ENCODE measurements at regions not wholly inside any gene's neighbourhood (a gene's known extent, or its start where the extent isn't known, plus 50 kb on each side); places are given as distances from the start of the nearest gene placed in this dataset.

DNA sequence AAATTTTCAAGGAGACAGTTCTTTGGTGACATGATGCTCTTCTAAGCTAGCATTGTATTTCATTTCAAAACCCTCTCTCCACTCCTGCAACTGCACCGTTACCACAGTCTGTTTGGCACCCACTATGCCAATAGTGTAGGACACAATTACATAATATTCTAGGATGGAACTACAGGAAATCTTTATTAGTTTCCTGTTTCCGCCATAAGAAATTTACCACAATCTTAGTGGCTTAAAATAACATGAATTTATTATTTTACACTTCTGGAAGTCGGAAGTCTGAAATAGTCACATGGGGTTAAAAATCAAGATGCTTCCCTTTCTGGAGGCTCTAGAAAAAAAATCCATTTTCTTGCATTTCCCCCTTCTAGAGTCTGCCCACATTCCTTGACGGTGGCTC, 733.1 kb downstream of the HDGFL1 start:
- DNase-seq (no peak), ATAC-seq (replicated peaks in 1 of 2) (no peak)
- Mint-ChIP-seq H3K4me1 (ENCODE audit: low read depth) (no peaks in the 10 kb centered on the region), H3K27ac (no peak overlapping the region), H3K4me3 (no peak overlapping the region), H3K36me3 (ENCODE audit: insufficient read depth in 2 of 2) (no peaks in the 10 kb centered on the region), H3K27me3 (ENCODE audit: low read depth) (no peaks in the 10 kb centered on the region), H3K9me3 (peaks cover 2 to 4% of the 10 kb centered on the region in 2 donors)

DNA sequence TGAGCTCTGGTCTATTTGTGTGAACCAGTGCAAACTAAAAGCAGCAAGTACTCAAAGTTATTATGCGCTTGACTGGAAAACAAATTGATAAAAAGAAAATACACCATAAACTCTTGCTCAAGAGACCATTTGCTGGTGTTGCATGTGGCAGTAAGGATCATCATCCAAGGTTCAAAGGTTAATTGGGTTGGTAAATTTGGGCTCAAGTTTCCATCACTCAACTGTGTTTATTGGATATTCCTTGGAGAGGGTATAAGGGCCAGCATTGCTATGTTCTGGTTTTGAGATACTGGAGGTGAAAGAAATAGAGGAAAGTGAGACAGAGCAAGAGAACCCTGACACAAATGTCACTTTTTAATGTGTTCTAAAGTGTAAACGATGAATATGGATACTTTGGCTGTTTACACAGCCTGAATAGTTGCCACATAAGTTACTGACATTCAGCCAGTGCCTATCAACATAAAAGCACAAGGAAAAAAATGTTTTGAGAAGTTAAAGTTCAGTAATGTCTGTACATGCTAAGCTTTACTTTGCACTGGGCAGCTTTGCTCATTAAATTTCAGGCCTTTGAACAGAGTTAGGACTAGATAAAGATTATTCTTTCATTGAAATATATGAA, 736.1 kb downstream of the HDGFL1 start:
- DNase-seq (no peak), ATAC-seq (replicated peaks in 1 of 2) (no peak)
- Mint-ChIP-seq H3K4me1 (ENCODE audit: low read depth) (no peaks in the 10 kb centered on the region), H3K9me3 (peaks cover 7 to 8% of the 10 kb centered on the region in 2 donors), H3K4me3 (no peak overlapping the region), H3K27ac (no peak overlapping the region), H3K36me3 (ENCODE audit: insufficient read depth in 2 of 2) (no peaks in the 10 kb centered on the region), H3K27me3 (ENCODE audit: low read depth) (no peaks in the 10 kb centered on the region)

DNA sequence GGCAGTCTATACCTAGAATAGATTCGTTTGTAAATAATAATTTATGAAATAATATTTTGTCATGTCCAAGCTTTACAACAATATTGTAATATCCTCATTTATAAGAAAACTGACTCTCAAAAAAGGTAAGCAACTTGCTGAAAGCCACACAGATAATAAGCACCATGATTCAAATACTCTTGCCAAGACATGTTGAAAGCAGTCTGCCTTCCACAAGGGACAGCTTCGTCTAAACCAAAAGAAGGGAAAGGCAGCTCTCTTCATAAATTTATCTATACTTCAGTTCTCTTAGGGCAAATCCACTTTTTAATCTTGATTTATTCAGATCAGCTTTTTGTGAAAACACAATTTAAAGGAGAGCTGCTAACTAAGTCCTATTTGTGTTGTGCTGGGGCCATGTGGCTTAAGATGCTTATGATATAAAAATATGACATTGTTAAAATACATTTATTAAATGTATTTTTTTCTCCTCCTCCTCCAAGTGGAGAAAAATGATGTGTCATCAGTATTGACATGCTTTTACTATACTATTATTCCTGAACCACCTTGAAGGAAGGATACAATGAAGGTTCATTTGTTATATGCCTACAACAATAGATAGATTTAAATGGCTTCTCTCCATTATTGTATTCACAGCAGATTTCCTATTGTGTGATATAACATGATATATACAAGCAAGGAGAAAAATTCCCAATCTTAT, 737.0 kb downstream of the HDGFL1 start:
- Mint-ChIP-seq H3K27ac (no peak overlapping the region), H3K36me3 (ENCODE audit: insufficient read depth in 2 of 2) (no peaks in the 10 kb centered on the region), H3K27me3 (ENCODE audit: low read depth) (no peaks in the 10 kb centered on the region), H3K4me1 (ENCODE audit: low read depth) (no peaks in the 10 kb centered on the region), H3K9me3 (peaks cover 8 to 9% of the 10 kb centered on the region in 2 donors), H3K4me3 (no peak overlapping the region)
- ATAC-seq (replicated peaks in 1 of 2) (no peak), DNase-seq (no peak)

DNA sequence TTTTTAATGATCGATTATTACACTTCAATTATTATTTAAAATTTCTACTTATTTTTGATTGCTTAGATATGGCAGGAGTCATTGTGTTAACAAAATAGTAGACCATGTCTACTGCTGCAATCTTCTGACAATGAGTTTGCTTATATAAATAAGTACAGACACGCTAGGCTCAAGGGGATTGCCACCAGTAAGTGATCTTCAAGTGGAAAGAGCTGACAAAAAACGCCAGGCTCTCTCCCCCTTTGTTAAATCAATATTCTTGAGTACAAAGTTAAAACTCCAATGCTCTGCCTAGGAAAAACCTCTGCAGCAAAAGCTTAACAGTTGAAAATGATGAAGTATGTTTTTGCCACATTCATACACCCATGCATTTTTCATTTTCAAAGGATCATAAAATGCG, 738.1 kb downstream of the HDGFL1 start:
- no peak for DNase-seq
- H3K9me3 Mint-ChIP-seq, result peaks cover 6 to 8% of the 10 kb centered on the region in 2 donors
- no peak for ATAC-seq (replicated peaks in 1 of 2)
- no peaks in the 10 kb centered on the region for H3K36me3 Mint-ChIP-seq (ENCODE audit: insufficient read depth in 2 of 2)
- H3K27me3 Mint-ChIP-seq (ENCODE audit: low read depth), result no peaks in the 10 kb centered on the region
- H3K4me1 Mint-ChIP-seq (ENCODE audit: low read depth), result no peaks in the 10 kb centered on the region
- no peak overlapping the region for H3K27ac Mint-ChIP-seq
- no peak overlapping the region for H3K4me3 Mint-ChIP-seq

DNA sequence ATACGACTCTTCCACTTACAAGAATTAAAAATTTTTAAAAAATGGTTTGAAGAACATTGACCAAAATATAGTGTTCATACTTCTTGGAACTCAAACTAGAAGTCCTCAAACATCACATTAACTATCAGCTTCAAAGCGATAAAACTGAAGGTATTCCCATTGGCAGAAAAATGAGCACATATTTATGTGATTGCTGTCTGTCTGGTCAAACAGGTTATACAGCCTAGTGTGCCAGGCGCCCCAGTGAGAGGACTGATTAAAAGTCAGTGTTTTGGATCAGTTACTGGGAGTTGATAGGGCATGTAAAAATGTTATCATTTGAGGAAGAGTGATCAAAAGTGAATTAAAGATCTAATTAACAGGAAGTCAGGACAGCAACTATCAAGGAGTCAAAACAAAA, 738.8 kb downstream of the HDGFL1 start:
- H3K27me3 Mint-ChIP-seq (ENCODE audit: low read depth), result no peaks in the 10 kb centered on the region
- H3K9me3 Mint-ChIP-seq, result peaks cover 6 to 8% of the 10 kb centered on the region in 2 donors
- ATAC-seq (replicated peaks in 1 of 2) (no peak), DNase-seq (no peak)
- no peaks in the 10 kb centered on the region for H3K4me1 Mint-ChIP-seq (ENCODE audit: low read depth)
- no peaks in the 10 kb centered on the region for H3K36me3 Mint-ChIP-seq (ENCODE audit: insufficient read depth in 2 of 2)
- no peak overlapping the region for H3K27ac Mint-ChIP-seq
- H3K4me3 Mint-ChIP-seq, result no peak overlapping the region

DNA sequence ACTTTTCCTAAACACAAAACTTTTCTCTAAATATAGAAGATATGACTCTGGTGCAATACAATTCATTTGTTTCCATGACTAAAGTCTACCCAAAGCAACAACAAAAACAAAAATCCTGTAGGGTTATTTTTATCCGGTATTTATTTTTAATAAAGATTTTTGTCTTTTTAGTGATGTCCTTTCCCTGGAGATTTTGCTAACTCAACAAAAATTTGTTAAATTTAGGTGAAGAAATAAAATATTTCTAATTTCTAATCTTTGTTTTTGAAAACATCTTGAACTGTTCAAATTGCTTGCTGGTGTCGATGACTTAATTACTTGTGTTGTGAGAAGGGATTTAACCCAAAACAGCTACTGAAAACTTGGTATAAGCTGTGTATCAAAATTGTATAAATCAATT, 741.8 kb downstream of the HDGFL1 start:
- Mint-ChIP-seq H3K27me3 (ENCODE audit: low read depth) (no peaks in the 10 kb centered on the region), H3K9me3 (peaks cover 6 to 10% of the 10 kb centered on the region in 2 donors), H3K4me1 (ENCODE audit: low read depth) (no peaks in the 10 kb centered on the region), H3K36me3 (ENCODE audit: insufficient read depth in 2 of 2) (no peaks in the 10 kb centered on the region), H3K27ac (no peak overlapping the region), H3K4me3 (no peak overlapping the region)
- ATAC-seq (replicated peaks in 1 of 2) (no peak), DNase-seq (no peak)

DNA sequence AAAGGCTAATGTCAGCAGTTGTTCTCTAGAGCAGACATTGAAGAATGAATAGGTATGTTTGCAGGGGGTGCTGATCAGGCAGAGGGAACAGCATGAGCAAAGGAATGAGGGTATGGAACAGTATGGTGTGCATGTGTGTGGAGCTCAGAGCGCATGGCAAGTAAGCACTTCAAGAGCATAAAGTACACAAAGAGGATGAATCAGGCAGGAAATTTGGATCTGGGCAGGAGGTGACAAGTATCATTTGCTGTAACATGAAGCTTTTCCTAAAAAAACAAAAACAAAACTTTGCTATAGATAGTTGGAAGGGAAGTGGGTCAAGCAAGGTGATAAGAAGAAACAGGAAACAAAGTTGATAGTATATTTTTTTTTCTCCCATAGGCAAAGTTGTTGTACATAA, 746.8 kb downstream of the HDGFL1 start:
- Mint-ChIP-seq H3K27me3 (ENCODE audit: low read depth) (no peaks in the 10 kb centered on the region), H3K36me3 (ENCODE audit: insufficient read depth in 2 of 2) (no peaks in the 10 kb centered on the region), H3K9me3 (peaks cover 0 to 6% of the 10 kb centered on the region in 2 donors), H3K4me3 (no peak overlapping the region), H3K4me1 (ENCODE audit: low read depth) (no peaks in the 10 kb centered on the region), H3K27ac (no peak overlapping the region)
- DNase-seq, result no peak
- no peak for ATAC-seq (replicated peaks in 1 of 2)

DNA sequence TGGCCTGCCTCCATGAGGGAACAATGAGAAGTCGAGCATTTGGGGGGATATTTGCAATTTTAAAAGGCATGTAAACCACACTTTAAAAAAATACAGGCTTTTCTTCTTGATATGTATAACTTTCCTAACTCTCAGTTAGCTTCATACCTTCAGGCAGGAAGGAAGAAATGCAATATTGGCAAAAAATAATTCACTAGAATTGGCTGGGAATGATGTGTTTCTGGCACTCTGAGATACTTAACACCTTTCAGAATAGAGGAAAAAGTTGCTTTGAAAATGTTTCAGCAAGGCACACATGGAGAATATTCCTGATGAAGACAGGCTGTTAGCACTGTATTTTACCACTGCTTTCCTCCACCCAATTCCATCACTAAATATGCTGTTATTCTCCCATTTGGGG, 747.6 kb downstream of the HDGFL1 start:
- Mint-ChIP-seq H3K4me1 (ENCODE audit: low read depth) (no peaks in the 10 kb centered on the region), H3K36me3 (ENCODE audit: insufficient read depth in 2 of 2) (no peaks in the 10 kb centered on the region), H3K27me3 (ENCODE audit: low read depth) (no peaks in the 10 kb centered on the region), H3K4me3 (no peak overlapping the region), H3K9me3 (peaks cover 0 to 7% of the 10 kb centered on the region in 2 donors), H3K27ac (no peak overlapping the region)
- ATAC-seq (replicated peaks in 1 of 2), result no peak
- no peak for DNase-seq

DNA sequence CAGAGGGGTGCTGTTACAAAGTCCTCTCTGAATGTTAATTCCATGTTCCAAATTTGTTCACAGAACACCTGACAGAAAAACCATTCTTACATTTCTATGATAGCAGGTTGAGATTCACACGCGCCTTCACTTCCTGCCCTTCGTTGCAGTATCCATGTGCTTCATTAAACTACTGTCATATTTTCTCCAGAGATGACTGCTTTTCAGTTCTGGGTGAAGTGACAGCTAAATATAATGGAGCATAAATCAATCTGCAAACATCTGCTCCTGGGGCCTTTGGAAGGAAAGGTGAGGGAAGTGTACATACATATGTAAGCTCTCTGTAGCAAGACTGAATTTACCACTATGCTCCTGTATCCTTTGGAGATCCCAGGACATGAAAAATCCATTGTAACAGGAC, 750.2 kb downstream of the HDGFL1 start:
- Mint-ChIP-seq H3K4me1 (ENCODE audit: low read depth) (no peaks in the 10 kb centered on the region), H3K9me3 (peaks cover 0 to 6% of the 10 kb centered on the region in 2 donors), H3K4me3 (no peak overlapping the region), H3K27ac (no peak overlapping the region), H3K27me3 (ENCODE audit: low read depth) (no peaks in the 10 kb centered on the region), H3K36me3 (ENCODE audit: insufficient read depth in 2 of 2) (no peaks in the 10 kb centered on the region)
- DNase-seq, result no peak
- ATAC-seq (replicated peaks in 1 of 2), result no peak

DNA sequence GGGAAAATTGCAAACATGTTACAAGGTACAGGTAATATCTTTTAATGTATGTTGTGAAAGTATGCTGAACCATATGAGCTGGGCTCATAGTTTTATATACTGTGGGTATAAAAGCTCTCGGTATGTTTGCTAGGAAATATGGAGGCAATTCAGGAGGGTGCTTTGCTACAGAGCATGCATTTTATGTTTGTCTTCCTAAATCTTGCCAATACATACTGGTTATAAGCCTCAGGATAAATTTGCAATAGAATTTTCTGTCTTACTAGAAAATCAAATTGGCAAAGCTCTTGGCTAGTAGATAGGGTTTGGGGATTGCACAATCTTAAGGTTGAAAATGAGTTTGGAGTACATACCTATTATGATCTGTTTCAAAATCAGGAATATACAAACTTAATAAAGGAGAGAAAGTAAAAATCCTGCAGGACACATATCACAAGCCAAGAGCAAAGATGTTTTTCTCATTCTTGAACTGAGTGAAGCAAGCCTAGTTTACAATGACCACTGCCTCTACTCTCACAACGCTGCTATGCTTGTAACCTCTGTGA, 751.2 kb downstream of the HDGFL1 start:
- DNase-seq (no peak), ATAC-seq (replicated peaks in 1 of 2) (no peak)
- Mint-ChIP-seq H3K4me1 (ENCODE audit: low read depth) (no peaks in the 10 kb centered on the region), H3K27me3 (ENCODE audit: low read depth) (no peaks in the 10 kb centered on the region), H3K27ac (no peak overlapping the region), H3K9me3 (peaks cover 0 to 6% of the 10 kb centered on the region in 2 donors), H3K4me3 (no peak overlapping the region), H3K36me3 (ENCODE audit: insufficient read depth in 2 of 2) (no peaks in the 10 kb centered on the region)

DNA sequence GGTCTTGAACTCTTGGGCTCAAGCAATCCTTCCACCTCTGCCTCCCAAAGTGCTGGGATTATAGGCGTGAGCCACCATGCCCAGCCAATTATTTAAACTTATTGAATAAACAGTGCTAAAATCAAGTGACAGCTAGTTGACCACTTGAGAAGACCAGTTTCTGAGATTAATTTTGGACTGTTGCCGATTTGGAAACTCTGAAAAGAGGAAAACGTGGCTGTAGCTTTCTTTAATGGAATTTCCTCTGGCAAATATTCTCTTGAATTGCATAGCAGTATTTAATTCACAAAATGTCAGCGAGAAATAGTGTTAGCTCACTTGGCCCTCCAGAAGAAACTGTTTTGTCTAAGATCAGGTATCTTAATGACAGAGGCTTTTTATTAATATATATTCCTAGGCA, 754.5 kb downstream of the HDGFL1 start:
- no peaks in the 10 kb centered on the region for H3K27me3 Mint-ChIP-seq (ENCODE audit: low read depth)
- no peaks in the 10 kb centered on the region for H3K4me1 Mint-ChIP-seq (ENCODE audit: low read depth)
- H3K4me3 Mint-ChIP-seq, result no peak overlapping the region
- H3K9me3 Mint-ChIP-seq, result peaks cover 0 to 10% of the 10 kb centered on the region in 2 donors
- DNase-seq (no peak), ATAC-seq (replicated peaks in 1 of 2) (no peak)
- H3K36me3 Mint-ChIP-seq (ENCODE audit: insufficient read depth in 2 of 2), result no peaks in the 10 kb centered on the region
- no peak overlapping the region for H3K27ac Mint-ChIP-seq

DNA sequence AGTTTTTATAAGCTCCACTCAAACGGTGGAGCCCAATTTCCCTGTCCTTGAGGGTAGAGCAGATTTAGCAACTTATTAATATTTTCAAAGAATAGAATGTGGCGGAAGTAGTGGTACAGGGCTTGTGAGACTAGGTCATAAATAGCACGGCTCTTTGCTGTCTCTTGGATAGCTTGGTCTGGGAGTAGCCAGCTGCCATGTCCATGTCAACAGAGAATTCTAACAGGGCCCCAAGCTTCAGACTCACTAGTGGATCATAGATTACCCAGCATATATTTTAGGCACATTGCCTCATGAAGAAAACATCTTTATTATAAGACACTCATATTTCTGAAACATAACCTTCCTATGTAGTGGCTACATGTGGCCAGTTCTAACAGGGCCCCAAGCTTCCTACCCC, 755.7 kb downstream of the HDGFL1 start:
- no peak for DNase-seq

DNA sequence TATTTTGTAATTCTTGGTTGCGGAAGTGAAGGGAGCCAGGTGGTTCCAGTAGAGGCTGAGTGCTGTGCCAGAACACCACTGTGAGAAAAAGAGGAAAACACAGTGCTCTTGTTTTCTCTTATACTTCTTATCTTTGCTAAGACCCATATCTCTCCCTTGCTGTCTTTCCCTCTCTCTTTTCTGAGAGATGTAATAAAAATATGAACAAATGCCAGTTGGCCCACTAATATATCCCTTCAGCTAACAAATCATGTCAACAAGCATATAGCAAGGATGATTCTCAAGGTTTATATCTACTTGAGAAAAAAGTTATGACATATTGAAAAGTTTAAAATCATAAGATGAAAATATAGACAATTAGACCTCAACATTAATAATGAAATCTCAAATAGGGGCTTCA, 758.3 kb downstream of the HDGFL1 start:
- Mint-ChIP-seq H3K4me3 (no peak overlapping the region), H3K27ac (no peak overlapping the region), H3K4me1 (ENCODE audit: low read depth) (no peaks in the 10 kb centered on the region), H3K36me3 (ENCODE audit: insufficient read depth in 2 of 2) (no peaks in the 10 kb centered on the region), H3K27me3 (ENCODE audit: low read depth) (no peaks in the 10 kb centered on the region), H3K9me3 (peaks cover 0 to 6% of the 10 kb centered on the region in 2 donors)
- ATAC-seq (replicated peaks in 1 of 2) (no peak), DNase-seq (no peak)

More for the DNA sequence above, 755.7 kb downstream of the HDGFL1 start:
- no peaks in the 10 kb centered on the region for H3K4me1 Mint-ChIP-seq (ENCODE audit: low read depth)
- H3K36me3 Mint-ChIP-seq (ENCODE audit: insufficient read depth in 2 of 2), result no peaks in the 10 kb centered on the region
- no peaks in the 10 kb centered on the region for H3K27me3 Mint-ChIP-seq (ENCODE audit: low read depth)
- ATAC-seq (replicated peaks in 1 of 2), result no peak
- H3K9me3 Mint-ChIP-seq, result peaks cover 0 to 7% of the 10 kb centered on the region in 2 donors
- H3K4me3 Mint-ChIP-seq, result no peak overlapping the region
- no peak overlapping the region for H3K27ac Mint-ChIP-seq

DNA sequence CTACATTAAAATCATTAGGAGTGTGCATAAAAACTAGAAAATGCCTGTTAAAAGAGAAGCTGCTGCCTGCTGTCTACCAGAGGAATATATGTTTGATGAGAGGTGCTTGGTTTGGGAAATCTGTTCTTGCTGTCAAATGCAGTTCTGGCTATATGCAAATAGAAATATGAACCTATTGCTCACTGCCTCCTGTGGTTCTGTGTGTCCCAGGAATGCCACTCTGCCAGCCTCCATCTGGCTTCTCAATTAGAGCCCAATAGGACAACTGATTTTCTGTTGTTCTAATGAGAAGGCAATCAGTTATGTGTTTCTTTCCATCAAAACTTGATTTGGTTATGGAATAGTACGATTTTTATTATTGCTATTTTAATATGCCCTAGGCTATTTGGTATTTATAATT, 759.7 kb downstream of the HDGFL1 start:
- H3K4me1 Mint-ChIP-seq (ENCODE audit: low read depth), result no peaks in the 10 kb centered on the region
- no peaks in the 10 kb centered on the region for H3K36me3 Mint-ChIP-seq (ENCODE audit: insufficient read depth in 2 of 2)
- no peaks in the 10 kb centered on the region for H3K27me3 Mint-ChIP-seq (ENCODE audit: low read depth)
- no peak overlapping the region for H3K4me3 Mint-ChIP-seq
- no peak for DNase-seq
- H3K27ac Mint-ChIP-seq, result no peak overlapping the region
- no peak for ATAC-seq (replicated peaks in 1 of 2)
- H3K9me3 Mint-ChIP-seq, result peaks cover 3 to 4% of the 10 kb centered on the region in 2 donors

Data from activated T-cell treated with anti-CD3 and anti-CD28 coated beads, Interleukin-2, amount 50 U/mL, for 72 hours (primary cell).